Activated naive CD8-positive, alpha-beta T cell treated with anti-CD3 and anti-CD28 coated beads, Interleukin-2, amount 10 ng/mL, durations not matched to agents 7 days and 5 days (primary cell): ENCODE measurements at regions not wholly inside any gene's neighbourhood (a gene's known extent, or its start where the extent isn't known, plus 50 kb on each side); places are given as distances from the start of the nearest gene placed in this dataset.
"Not testable (repeated sequence)": the region's sequence is repeated elsewhere in the genome, so short reads cannot be mapped to it uniquely, and the experiment has no call there.

Source experiments
- ATAC-seq: fragments of 150-1000 bp; cut with Tn5 transposase; one replicate; pipeline ENCODE4 v1.10.0; 2021; ENCODE audit warnings: low read depth, moderate library complexity
- POLR2A ChIA-PET: fragments of 350-600 bp; sonication (Branson Sonifier 250); formaldehyde crosslinking; loops from one replicate; lab custom pipeline; 2021; ENCODE audit warnings: antibody characterized with exemption; lab: Charles Lee
- DNase-seq: peaks from one replicate; pipeline ENCODE4 v3.0.0; 2021
- H3K27ac Mint-ChIP-seq: one replicate; pipeline ENCODE4 v1.8.0; 2022; ENCODE audit warnings: mild to moderate bottlenecking, mixed read lengths
- H3K27me3 Mint-ChIP-seq: one replicate; pipeline ENCODE4 v1.8.0; 2022; ENCODE audit warnings: mild to moderate bottlenecking, moderate library complexity, mixed read lengths
- H3K36me3 Mint-ChIP-seq: one replicate; pipeline ENCODE4 v1.8.0; 2021; ENCODE audit warnings: mild to moderate bottlenecking, mixed read lengths
- H3K4me1 Mint-ChIP-seq: one replicate; pipeline ENCODE4 v1.8.0; 2021; ENCODE audit warnings: mixed read lengths
- H3K4me3 Mint-ChIP-seq: one replicate; pipeline ENCODE4 v1.8.0; 2022; ENCODE audit warnings: mild to moderate bottlenecking, moderate library complexity, mixed read lengths
- H3K9me3 Mint-ChIP-seq: one replicate; pipeline ENCODE4 v1.8.0; 2021; ENCODE audit warnings: mixed read lengths

DNA sequence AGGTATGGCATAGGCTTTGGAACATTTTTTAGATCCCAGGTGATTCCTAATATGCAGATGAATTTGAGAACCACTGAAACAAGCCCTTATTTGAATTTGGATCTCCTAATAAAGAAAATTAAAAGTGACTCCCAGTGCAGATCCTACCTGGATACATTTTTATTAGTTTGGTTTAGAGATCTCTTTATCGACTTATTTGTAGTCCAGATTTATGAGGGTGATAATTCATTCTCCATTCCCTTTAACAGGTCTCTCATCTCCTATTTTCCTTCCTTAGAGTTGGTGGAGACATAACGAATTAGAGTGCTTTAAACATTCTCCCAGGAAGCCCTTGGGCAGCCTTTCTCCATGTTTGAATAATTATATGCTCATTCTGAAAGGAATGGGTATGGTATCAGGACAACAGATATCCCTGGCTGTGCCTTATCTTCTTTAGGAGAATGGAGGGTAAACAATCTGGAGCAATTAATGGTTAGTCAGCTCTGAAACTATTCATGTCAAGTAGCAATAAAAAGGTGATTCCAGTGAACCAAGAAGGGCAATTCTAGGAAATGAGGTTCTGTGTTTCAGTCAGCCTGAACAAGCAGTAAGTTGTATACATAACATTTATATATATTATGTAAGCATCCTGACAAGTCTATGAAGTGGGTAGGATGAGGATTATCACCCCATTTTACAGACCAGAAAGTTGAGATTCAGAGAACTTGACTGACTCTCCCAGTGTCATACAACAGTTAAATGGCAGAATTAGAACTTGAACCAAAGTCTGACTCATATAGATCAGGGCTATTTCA, 53.9 kb upstream of the RCE1 start:
- Mint-ChIP-seq H3K4me3 (no peak overlapping the region), H3K4me1 (no peaks in the 10 kb centered on the region), H3K9me3 (no peaks in the 10 kb centered on the region), H3K27ac (no peak overlapping the region), H3K36me3 (no peaks in the 10 kb centered on the region), H3K27me3 (no peaks in the 10 kb centered on the region)
- POLR2A ChIA-PET = no interaction called here
- no peak for ATAC-seq
- DNase-seq = no peak

DNA sequence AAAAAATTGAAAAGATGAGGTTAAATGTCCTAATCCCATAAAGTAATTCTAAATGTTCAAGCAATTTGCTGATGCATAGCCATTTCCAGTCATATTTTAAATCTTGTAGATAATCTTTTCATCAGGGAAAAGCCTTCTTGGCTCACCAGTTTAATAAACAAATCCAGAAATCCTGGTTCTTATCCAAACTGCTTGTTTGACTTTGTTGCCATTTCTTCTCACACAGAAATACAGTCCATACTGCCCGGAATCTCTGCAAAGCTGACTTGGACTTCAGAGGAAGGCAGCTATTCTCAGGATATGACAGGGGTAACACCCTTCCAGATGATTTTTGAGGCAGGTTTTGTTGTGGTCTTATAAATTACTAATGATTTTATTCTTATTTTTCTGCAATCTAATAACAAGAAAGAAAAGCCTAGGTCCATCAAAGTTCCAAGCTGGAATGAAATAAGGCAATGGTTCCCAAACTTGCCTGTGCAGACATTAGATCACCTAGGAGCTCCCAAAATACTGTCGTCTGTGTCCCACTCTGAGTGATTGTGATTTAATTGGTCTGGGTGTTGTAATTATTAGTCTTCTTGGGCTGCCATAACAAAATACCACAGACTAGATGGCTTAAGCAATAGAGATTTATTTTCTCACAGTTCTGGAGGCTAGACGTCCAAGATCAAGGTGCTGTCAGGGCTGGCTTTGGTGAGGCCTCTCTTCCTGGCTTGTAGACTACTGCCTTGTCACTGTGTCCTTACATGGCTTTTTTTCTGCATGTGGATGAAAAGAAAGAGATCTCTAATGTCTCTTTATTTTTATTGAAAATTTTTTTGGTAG, 55.1 kb upstream of the RCE1 start:
- POLR2A ChIA-PET = no interaction called here
- H3K9me3 Mint-ChIP-seq = no peaks in the 10 kb centered on the region
- no peaks in the 10 kb centered on the region for H3K27me3 Mint-ChIP-seq
- ATAC-seq (no peak), DNase-seq (no peak)
- no peaks in the 10 kb centered on the region for H3K4me1 Mint-ChIP-seq
- no peaks in the 10 kb centered on the region for H3K36me3 Mint-ChIP-seq
- H3K4me3 Mint-ChIP-seq = no peak overlapping the region
- no peak overlapping the region for H3K27ac Mint-ChIP-seq

DNA sequence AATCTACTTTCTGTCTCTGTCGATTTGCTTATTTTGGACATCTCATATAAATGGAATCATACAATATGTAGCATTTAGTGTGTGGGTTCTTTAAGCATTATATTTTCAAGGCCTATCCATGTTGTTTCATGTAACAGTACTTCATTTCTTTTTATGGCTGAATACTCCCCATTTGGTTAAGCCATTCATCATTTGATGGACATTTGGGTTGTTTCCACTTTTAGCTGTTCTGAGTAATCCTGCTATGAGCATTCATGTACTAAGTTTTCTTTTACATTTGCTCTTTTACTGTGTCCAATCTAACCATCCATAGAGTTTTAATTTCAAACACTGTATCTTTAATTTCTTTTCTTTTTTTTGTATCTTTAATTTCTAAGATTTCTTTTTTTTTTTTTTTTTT, 55.6 kb upstream of the SPTBN2 start:
- no peak for DNase-seq
- Mint-ChIP-seq H3K4me1 (no peaks in the 10 kb centered on the region), H3K4me3 (no peak overlapping the region), H3K36me3 (no peaks in the 10 kb centered on the region), H3K27me3 (no peaks in the 10 kb centered on the region), H3K9me3 (no peaks in the 10 kb centered on the region), H3K27ac (no peak overlapping the region)
- POLR2A ChIA-PET = interaction anchor here (0.7 kb wide), 1 partner anchor 36 kb away, joined by 3 read pairs; no protein-coding TSS in a partner anchor
- ATAC-seq = no peak

DNA sequence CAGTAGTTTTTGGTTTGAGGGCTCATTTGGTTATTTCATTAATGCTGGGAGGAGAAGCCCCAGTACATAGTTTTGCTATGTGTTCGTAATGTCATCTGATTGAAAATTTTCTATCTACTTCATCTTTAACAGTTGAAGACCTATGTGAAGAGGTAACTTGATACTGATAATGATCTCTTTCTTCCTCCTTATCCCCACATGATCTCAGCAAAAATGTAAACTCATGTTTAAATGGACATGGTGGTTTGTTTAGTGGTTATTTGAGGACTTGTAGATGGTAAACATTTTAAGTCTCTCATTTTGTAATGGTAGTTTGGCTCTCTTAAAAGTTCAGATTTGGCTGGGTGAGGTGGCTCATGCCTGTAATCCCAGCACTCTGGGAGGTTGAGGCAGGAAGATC, 53.7 kb upstream of the SPTBN2 start:
- Mint-ChIP-seq H3K4me1 (no peaks in the 10 kb centered on the region), H3K27ac (no peak overlapping the region)
- POLR2A ChIA-PET = no interaction called here

DNA sequence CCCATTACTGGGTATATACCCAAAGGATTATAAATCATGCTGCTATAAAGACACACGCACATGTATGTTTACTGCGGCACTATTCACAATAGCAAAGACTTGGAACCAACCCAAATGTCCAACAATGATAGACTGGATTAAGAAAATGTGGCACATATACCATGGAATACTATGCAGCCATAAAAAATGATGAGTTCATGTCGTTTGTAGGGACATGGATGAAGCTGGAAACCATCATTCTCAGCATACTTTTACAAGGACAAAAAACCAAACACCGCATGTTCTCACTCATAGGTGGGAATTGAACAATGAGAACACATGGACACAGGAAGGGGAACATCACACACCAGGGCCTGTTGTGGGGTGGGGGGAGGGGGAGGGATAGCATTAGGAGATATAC, 50.6 kb upstream of the SPTBN2 start:
- H3K27me3 Mint-ChIP-seq, H3K4me3 Mint-ChIP-seq, POLR2A ChIA-PET, H3K36me3 Mint-ChIP-seq, H3K9me3 Mint-ChIP-seq, DNase-seq, H3K4me1 Mint-ChIP-seq, ATAC-seq, H3K27ac Mint-ChIP-seq: not testable (repeated sequence)

More for the DNA sequence above, 53.7 kb upstream of the SPTBN2 start:
- ATAC-seq (no peak), DNase-seq (no peak)
- no peak overlapping the region for H3K4me3 Mint-ChIP-seq
- no peaks in the 10 kb centered on the region for H3K9me3 Mint-ChIP-seq
- no peaks in the 10 kb centered on the region for H3K27me3 Mint-ChIP-seq
- peaks cover 3% of the 10 kb centered on the region for H3K36me3 Mint-ChIP-seq
